ENCODE measurements at regions not wholly inside any gene's neighbourhood (a gene's known extent, or its start where the extent isn't known, plus 50 kb on each side); places are given as distances from the start of the nearest gene placed in this dataset.
"Not testable (repeated sequence)": the region's sequence is repeated elsewhere in the genome, so short reads cannot be mapped to it uniquely, and the experiment has no call there.

DNA sequence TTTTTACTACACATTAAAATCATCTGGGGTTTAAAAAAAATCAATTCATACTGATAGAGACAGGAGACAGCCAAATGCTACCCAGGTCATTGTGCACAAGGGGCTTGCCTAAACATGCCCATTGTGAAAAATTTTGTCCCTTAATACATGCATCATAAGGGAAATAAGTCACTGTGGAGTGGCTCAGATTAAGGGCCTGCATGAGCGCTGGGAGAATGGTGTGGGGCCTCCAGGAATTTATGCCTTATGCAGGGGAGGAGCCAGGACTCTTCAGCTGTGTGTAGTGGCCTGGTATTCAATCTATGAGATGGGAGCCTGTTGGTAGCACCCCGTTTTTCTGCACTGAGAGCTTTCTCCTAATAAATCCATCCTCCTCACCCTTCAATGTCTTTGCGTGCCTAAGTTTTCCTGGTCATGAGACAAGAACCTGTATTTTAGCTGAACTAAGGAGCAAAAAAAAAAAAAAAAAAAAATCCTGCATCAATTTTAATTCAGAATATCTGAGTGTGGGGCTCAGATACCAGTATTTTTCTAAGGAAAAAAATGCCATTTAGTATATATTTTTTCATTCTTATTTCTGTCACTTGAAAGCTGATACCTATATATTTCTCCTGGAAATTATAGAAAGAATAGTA lies 997.6 kb upstream of the ATXN8OS start:
- no peaks in the 10 kb centered on the region for H3K36me3 Mint-ChIP-seq (ENCODE audit: low read depth)
- H3K27me3 Mint-ChIP-seq: no peaks in the 10 kb centered on the region
- intact Hi-C loops (cut with micrococcal nuclease): no loop called here
- H3K4me3 Mint-ChIP-seq: no peak overlapping the region
- no peak for DNase-seq
- peaks cover 3% of the 10 kb centered on the region for H3K9me3 Mint-ChIP-seq
- H3K27ac Mint-ChIP-seq: no peak overlapping the region
- no peaks in the 10 kb centered on the region for H3K4me1 Mint-ChIP-seq

DNA sequence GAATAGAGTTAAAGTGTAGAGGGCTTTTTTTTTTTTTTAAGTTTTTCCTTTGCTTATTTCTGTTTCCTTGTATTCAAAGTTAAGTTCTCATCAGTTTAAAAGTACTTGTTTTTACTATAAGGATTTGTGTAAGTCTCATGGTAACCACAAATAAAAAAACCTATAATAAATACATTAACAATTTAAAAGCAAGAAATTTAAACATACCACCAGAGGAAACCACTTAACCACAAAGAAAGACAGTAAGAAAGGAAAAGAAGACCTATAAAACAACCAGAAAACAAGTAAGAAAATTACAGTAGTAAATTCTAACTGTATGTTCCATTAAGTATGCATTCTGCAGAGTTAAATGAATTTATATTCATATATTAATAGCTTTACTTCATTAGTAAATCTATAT lies 999.1 kb upstream of the ATXN8OS start:
- Mint-ChIP-seq H3K27me3 (no peaks in the 10 kb centered on the region), H3K9me3 (peaks cover 3% of the 10 kb centered on the region), H3K4me3 (no peak overlapping the region), H3K36me3 (ENCODE audit: low read depth) (no peaks in the 10 kb centered on the region), H3K4me1 (no peaks in the 10 kb centered on the region), H3K27ac (no peak overlapping the region)
- intact Hi-C loops (cut with micrococcal nuclease): no loop called here
- no peak for DNase-seq

DNA sequence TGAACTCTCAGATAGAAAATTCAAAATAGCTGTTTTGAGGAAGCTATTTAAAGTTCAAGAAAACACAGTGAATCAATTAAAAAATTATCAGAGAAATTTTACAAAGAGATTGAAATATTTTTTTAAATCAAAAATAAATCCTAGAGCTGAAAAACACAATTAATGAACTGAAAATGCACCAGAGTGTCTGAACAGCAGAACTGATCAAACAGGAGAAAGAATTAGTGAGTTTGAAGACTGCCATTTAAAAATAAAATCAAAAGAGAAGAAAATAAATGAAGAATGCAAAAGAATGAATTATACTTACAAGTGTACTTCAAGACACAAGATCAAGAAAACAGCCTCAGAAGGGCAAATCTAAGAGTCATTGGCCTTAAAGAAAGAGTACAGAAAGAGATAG lies 1000.2 kb upstream of the ATXN8OS start:
- no peaks in the 10 kb centered on the region for H3K27me3 Mint-ChIP-seq
- peaks cover 3% of the 10 kb centered on the region for H3K9me3 Mint-ChIP-seq
- intact Hi-C loops (cut with micrococcal nuclease): no loop called here
- H3K36me3 Mint-ChIP-seq (ENCODE audit: low read depth): no peaks in the 10 kb centered on the region
- no peak overlapping the region for H3K27ac Mint-ChIP-seq
- no peak for DNase-seq
- no peaks in the 10 kb centered on the region for H3K4me1 Mint-ChIP-seq
- H3K4me3 Mint-ChIP-seq: no peak overlapping the region

DNA sequence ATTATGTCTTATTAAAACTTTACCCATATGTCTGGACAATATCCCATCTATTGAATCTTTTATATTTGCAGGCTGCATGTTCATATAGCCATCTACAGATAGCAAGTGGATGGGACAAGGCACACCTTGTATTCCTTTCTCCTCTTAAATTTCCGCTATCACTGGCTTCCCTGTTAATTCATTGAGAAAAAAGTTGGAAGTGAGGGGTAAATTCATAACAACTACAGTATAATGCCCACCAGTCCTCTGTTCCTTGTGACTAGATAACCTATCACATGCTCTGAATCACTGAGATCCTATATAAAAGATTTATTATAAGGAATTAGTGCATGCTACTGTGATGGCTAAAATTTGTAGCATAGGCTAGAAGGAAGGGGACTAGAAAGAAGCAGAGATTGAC lies 1005.8 kb upstream of the ATXN8OS start:
- no peaks in the 10 kb centered on the region for H3K4me1 Mint-ChIP-seq

DNA sequence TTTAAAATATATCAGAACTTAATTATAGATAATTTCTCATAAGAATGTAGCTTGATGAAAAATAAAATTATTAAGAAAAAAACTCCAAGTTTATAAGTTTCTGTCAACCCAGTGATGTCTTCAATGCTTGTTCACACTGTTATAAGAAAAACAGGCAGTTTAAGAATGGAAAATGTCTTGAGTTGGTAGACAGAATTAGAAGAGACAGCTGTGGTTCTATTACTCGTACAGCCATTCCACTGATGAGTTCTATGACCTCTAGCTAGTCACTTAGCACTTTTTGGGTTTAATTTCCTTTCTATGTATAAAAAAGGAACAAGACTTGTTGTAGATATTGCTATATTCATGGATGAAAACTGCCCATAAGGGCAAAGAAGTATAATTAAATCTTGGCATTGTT lies 1013.1 kb upstream of the ATXN8OS start:
- no peaks in the 10 kb centered on the region for H3K4me1 Mint-ChIP-seq
- no peaks in the 10 kb centered on the region for H3K36me3 Mint-ChIP-seq (ENCODE audit: low read depth)
- no peak for DNase-seq
- H3K27me3 Mint-ChIP-seq: no peaks in the 10 kb centered on the region
- no peak overlapping the region for H3K4me3 Mint-ChIP-seq
- intact Hi-C loops (cut with micrococcal nuclease): no loop called here
- no peak overlapping the region for H3K27ac Mint-ChIP-seq
- no peaks in the 10 kb centered on the region for H3K9me3 Mint-ChIP-seq

More for the DNA sequence above, 1005.8 kb upstream of the ATXN8OS start:
- H3K9me3 Mint-ChIP-seq: no peaks in the 10 kb centered on the region
- no peak overlapping the region for H3K4me3 Mint-ChIP-seq
- intact Hi-C loops (cut with micrococcal nuclease): no loop called here
- H3K27me3 Mint-ChIP-seq: no peaks in the 10 kb centered on the region
- H3K36me3 Mint-ChIP-seq (ENCODE audit: low read depth): no peaks in the 10 kb centered on the region
- H3K27ac Mint-ChIP-seq: no peak overlapping the region
- no peak for DNase-seq

DNA sequence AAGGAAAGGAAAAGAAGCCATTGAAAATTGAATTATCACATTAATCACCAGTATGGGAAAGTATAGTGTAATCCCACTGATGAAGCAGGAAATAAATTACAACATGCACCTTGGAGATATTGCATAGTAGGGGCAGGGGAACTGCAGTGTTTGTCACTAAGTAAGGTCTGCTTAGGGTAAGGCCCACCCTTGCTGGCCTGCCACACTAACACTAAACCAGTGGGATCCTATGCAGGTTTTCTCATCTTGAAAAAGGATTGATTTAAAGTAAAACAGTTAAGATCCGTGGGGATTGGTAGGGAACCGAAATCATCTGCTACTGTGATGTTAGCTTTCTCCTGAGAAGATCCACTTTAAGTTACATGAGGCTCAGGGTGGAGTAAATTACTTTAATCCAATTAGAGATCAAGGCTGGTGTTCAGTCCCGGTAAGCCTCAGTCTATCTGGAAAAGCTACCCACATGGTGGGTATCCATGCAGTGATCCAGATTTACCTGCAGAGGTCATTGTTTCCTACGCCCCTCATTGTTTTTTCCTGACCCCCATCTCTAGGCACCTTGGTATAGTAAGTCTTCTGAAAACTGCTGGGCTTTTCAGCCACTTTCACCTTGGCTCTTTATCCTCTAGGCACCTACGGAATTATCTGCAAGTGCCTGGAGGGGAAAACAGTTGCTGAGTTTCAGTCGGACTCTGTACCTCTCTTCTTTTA lies 1014.9 kb upstream of the ATXN8OS start:
- intact Hi-C loops (cut with micrococcal nuclease): no loop called here
- Mint-ChIP-seq H3K27ac (no peak overlapping the region), H3K27me3 (no peaks in the 10 kb centered on the region), H3K4me3 (no peak overlapping the region), H3K36me3 (ENCODE audit: low read depth) (no peaks in the 10 kb centered on the region), H3K4me1 (no peaks in the 10 kb centered on the region), H3K9me3 (no peaks in the 10 kb centered on the region)
- DNase-seq: no peak

DNA sequence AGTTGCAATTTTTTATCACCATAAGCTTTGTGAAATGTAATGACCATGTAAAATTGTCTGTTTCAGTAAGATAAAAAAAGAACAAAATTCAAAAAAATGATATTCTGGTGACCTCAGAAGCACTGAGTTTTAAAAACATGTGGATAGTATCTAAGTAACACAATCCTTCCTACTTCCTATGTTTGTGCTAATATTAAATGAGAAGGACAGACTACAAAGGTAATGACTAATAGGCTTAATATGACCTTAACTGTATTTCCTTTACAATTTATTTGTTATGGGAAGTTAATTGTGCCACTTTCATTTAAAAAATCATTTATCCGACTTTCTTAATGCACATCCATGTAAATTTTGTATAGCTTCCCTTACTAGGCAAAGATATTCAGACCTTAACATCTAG lies 1030.4 kb upstream of the ATXN8OS start:
- intact Hi-C loops (cut with micrococcal nuclease): no loop called here
- H3K4me1 Mint-ChIP-seq: no peaks in the 10 kb centered on the region
- H3K27me3 Mint-ChIP-seq: no peaks in the 10 kb centered on the region
- no peak overlapping the region for H3K27ac Mint-ChIP-seq
- no peak for DNase-seq
- H3K36me3 Mint-ChIP-seq (ENCODE audit: low read depth): no peaks in the 10 kb centered on the region
- no peak overlapping the region for H3K4me3 Mint-ChIP-seq
- H3K9me3 Mint-ChIP-seq: peaks cover 6% of the 10 kb centered on the region

DNA sequence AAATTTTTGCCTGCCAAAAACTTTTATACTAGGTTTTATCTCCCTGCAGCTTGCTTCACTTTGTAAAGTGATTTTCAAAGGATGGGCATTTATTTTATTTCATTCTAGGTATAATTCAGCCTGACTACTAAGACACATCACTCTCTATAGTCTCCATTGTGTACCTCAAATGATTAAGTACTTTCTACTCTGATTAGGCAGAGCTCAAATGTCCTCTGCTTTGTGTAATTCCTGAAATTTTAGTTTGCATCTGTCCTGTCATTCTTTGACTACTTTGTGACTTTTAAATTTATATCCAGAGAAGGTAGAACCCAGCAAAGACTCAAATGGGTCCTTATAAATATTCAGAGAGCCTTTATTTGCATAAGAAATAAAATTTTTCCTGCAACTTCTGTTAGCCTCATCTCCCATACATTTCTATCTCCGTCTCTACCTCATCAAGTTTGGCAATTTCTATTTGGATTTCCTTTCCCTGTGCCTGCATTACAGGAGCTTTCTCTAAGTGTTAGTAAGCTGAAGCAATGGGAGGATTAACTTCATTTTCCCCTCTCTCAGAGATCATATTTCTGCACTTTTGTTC lies 1038.0 kb upstream of the ATXN8OS start:
- Mint-ChIP-seq H3K4me3 (no peak overlapping the region), H3K27ac (no peak overlapping the region), H3K36me3 (ENCODE audit: low read depth) (no peaks in the 10 kb centered on the region), H3K9me3 (peaks cover 4% of the 10 kb centered on the region), H3K4me1 (no peaks in the 10 kb centered on the region), H3K27me3 (no peaks in the 10 kb centered on the region)
- intact Hi-C loops (cut with micrococcal nuclease): no loop called here
- no peak for DNase-seq

DNA sequence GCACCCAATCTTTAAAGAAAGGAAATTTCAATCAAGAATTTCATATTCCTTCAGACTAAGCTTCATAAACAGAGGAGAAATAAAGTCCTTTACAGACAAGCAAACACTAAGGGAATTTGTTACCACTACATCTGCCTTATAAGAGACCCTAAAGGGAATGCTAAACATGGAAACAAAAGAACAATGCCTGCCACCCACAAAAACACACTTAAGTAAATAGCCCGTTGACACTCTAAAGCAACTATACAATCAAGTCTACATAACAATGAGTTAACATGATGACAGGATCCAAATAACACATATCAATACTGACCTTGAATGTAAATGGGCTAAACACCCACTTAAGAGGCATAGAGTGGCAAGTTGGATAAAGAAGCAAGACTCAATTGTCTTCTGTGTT lies 1056.9 kb upstream of the ATXN8OS start:
- no peaks in the 10 kb centered on the region for H3K27me3 Mint-ChIP-seq
- DNase-seq: no peak
- H3K4me3 Mint-ChIP-seq: no peak overlapping the region
- peaks cover 11% of the 10 kb centered on the region for H3K9me3 Mint-ChIP-seq
- no peak overlapping the region for H3K27ac Mint-ChIP-seq
- no peaks in the 10 kb centered on the region for H3K36me3 Mint-ChIP-seq (ENCODE audit: low read depth)
- intact Hi-C loops (cut with micrococcal nuclease): no loop called here
- no peaks in the 10 kb centered on the region for H3K4me1 Mint-ChIP-seq

DNA sequence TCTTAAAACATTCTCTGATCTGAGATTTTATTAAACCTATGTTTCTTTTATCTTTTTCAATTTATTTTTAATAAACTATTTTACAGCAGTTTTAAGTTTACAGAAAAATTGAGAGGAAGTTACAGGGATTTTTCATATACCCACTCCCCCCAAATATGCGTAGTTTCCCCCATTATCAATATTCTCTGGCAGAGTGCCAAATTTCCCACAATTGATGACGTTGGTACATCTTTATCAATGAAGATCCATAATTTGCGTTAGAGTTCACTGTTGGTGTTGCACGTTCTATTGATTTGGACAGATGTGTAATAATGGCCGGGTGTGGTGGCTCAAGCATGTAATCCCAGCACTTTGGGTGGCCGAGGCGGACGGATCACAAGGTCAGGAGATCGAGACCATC lies 1063.0 kb upstream of the ATXN8OS start:
- intact Hi-C loops (cut with micrococcal nuclease): no loop called here
- H3K36me3 Mint-ChIP-seq (ENCODE audit: low read depth): no peaks in the 10 kb centered on the region
- H3K27me3 Mint-ChIP-seq: no peaks in the 10 kb centered on the region
- peaks cover 11% of the 10 kb centered on the region for H3K9me3 Mint-ChIP-seq
- no peak for DNase-seq
- no peak overlapping the region for H3K27ac Mint-ChIP-seq
- H3K4me3 Mint-ChIP-seq: no peak overlapping the region
- no peaks in the 10 kb centered on the region for H3K4me1 Mint-ChIP-seq

DNA sequence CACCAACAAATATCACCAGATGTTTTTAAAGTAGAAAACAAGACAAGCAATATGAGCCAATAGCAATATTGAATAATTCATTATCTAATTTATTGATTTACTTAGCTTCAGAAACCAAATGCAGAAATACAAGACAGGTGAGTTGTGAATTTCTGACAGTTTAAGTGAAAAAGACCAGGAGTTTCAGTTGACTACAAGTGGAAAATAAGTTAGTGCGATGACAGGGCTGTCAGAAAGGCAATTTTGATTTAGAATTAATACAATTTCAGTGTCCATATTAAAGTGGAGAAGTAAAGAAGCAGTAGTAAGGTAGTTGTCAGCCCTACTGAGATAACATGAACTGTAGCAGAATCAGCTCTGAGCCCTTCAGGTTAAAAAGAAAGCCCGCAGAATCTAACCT lies 1066.7 kb upstream of the ATXN8OS start:
- Mint-ChIP-seq H3K36me3 (ENCODE audit: low read depth) (no peaks in the 10 kb centered on the region), H3K27me3 (no peaks in the 10 kb centered on the region), H3K4me1 (no peaks in the 10 kb centered on the region), H3K27ac (no peak overlapping the region), H3K9me3 (peaks cover 13% of the 10 kb centered on the region), H3K4me3 (no peak overlapping the region)
- intact Hi-C loops (cut with micrococcal nuclease): no loop called here
- DNase-seq: no peak

DNA sequence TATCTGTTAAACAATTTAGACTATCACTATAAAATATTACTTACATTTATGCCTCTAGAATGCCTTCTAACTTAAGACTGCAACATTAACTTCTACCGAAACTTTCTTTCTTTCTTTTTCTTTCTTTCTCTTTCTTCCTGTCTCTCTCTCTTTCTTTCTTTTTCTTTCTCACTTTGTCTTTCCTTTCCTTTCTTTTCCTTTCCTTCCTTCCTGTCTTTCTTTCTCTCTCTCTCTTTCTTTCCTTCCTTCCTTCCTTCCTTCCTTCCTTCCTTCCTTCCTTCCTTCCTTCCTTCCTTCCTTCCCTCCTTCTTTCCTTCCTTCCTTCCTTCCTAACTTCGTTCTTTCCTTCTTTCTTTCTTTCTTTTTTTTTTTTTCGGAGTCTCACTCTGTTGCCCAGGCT lies 1071.9 kb upstream of the ATXN8OS start:
- Mint-ChIP-seq H3K9me3 (peaks cover 3% of the 10 kb centered on the region), H3K27me3 (no peaks in the 10 kb centered on the region), H3K4me1 (no peaks in the 10 kb centered on the region), H3K36me3 (ENCODE audit: low read depth) (no peaks in the 10 kb centered on the region), H3K4me3 (no peak overlapping the region), H3K27ac (no peak overlapping the region)
- intact Hi-C loops (cut with micrococcal nuclease): no loop called here
- DNase-seq: no peak

DNA sequence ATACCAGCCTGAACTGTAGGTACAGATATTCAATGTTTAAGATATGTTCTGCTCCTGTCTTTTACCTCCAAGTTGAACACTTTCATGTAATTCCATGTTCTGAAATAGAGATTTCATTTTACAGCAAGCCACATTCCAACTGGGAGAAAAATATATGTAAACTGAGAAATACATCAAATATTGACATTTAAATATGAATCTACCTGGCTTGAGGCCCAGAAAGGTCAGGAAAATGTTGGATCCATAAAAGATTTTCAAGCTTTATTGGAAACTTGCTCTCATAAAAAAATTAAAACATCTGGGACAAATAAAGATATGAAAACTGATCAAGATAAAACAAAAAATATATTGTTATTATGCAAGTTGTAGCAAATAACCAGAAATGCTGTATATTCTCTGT lies 1078.7 kb upstream of the ATXN8OS start:
- H3K9me3 Mint-ChIP-seq: no peaks in the 10 kb centered on the region
- H3K4me1 Mint-ChIP-seq: no peaks in the 10 kb centered on the region
- H3K4me3 Mint-ChIP-seq: no peak overlapping the region
- no peak overlapping the region for H3K27ac Mint-ChIP-seq
- intact Hi-C loops (cut with micrococcal nuclease): no loop called here
- H3K27me3 Mint-ChIP-seq: no peaks in the 10 kb centered on the region
- no peaks in the 10 kb centered on the region for H3K36me3 Mint-ChIP-seq (ENCODE audit: low read depth)
- no peak for DNase-seq

DNA sequence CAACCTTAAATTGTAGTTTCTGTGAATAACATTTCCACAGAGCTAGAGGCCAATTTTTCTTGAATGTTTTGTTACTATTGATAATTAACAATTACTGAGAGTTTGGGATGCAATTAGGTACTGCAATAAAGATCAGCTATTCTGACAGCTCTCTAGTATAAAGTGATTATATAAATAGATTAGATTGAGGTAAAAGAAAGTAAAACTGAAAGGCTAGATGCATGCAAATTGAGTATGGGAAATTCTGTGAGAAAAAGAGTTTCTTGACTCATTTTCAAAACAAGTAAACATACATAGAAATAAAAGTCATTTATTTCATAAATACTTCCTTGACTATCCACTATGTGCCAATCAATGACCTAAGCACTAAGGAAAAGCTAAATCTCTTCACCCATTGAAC lies 1087.5 kb upstream of the ATXN8OS start:
- no peak for DNase-seq
- no peak overlapping the region for H3K4me3 Mint-ChIP-seq
- intact Hi-C loops (cut with micrococcal nuclease): no loop called here
- H3K27me3 Mint-ChIP-seq: no peaks in the 10 kb centered on the region
- no peak overlapping the region for H3K27ac Mint-ChIP-seq
- H3K4me1 Mint-ChIP-seq: no peaks in the 10 kb centered on the region
- H3K36me3 Mint-ChIP-seq (ENCODE audit: low read depth): no peaks in the 10 kb centered on the region
- H3K9me3 Mint-ChIP-seq: peaks cover 4% of the 10 kb centered on the region

DNA sequence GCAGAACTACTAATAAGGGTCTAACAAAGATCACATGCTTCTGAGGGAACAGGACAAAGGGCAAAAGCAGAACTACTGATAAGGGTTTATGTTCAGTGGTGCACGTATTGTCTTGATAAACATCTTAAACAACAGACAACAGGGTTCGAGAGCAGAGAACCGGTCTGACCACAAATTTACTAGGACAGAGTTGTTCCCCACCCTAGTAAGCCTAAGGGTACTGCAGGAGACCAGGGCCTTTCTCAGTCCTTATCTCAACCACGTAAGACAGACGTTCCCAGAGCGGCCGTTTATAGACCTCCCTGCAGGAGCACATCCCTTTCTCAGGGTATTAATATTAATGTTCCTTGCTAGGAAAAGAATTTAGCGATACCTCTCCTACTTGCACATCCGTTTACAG lies 1089.5 kb upstream of the ATXN8OS start:
- H3K27ac Mint-ChIP-seq; DNase-seq; H3K9me3 Mint-ChIP-seq; H3K4me1 Mint-ChIP-seq; H3K36me3 Mint-ChIP-seq (ENCODE audit: low read depth); H3K27me3 Mint-ChIP-seq; intact Hi-C loops (cut with micrococcal nuclease); H3K4me3 Mint-ChIP-seq: not testable (repeated sequence)
